ENCODE measurements at regions not wholly inside any gene's neighbourhood (a gene's known extent, or its start where the extent isn't known, plus 50 kb on each side); places are given as distances from the start of the nearest gene placed in this dataset.

DNA sequence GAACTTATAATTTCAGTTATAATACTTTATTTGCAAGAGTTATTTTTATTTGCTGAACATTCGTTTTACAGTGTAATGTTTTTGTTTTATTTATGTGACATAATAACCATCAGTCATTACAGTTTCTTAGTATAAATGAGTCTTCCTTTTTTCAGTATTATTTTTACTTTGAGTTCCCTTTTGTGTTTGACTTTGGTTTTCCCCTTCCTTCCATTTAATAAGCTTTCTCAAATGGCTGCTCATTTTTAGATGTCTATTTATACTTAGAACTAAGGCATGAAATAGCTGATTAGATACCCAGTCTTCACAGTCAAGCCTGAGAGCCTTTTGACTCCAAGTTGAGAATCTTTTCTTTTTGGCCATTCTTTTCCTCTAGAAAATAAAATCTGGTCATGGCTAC, 404.5 kb downstream of the LRFN5 start:
- CTCF ChIA-PET: no interaction called here
- DNase-seq (ENCODE audit: low read depth in 1 of 2, low spot score in 1 of 2): no peak
- no peak for TF ChIP-seq RCOR1 (IDR thresholded peaks at IDR 0.05; ENCODE audit: low read depth, low read length)
- TF ChIP-seq EHF (CRISPR knock-in tag; IDR thresholded peaks at IDR 0.05): no peak
- no peak for TF ChIP-seq NPAS2 (CRISPR knock-in tag; IDR thresholded peaks at IDR 0.05; ENCODE audit: borderline replicate concordance)
- no peak for TF ChIP-seq HOXB13 (CRISPR knock-in tag; IDR thresholded peaks at IDR 0.05; ENCODE audit: low read depth)
- TF ChIP-seq CHD2 (IDR thresholded peaks at IDR 0.05; ENCODE audit: low read length, partially characterized antibody): no peak
- no peak for TF ChIP-seq HDAC2 (IDR thresholded peaks at IDR 0.05)
- TF ChIP-seq TP53 (CRISPR knock-in tag; IDR thresholded peaks at IDR 0.05): no peak
- TF ChIP-seq CBX8 (IDR thresholded peaks at IDR 0.05): no peak
- no peak for TF ChIP-seq ELK1 (IDR thresholded peaks at IDR 0.05; ENCODE audit: low read depth, low read length)
- no peak for TF ChIP-seq KDM1A (IDR thresholded peaks at IDR 0.05; ENCODE audit: low read depth)
- TF ChIP-seq HOXA7 (CRISPR knock-in tag; IDR thresholded peaks at IDR 0.05): no peak
- TF ChIP-seq EP300 (IDR thresholded peaks at IDR 0.05): no peak
- no peak for TF ChIP-seq RAD21 (conservative IDR thresholded peaks at IDR 0.05 in 1 of 2, IDR thresholded peaks at IDR 0.05 in 1 of 2)
- no peak for TF ChIP-seq TFCP2L1 (CRISPR knock-in tag; IDR thresholded peaks at IDR 0.05)
- no peak for TF ChIP-seq GATA3 (IDR thresholded peaks at IDR 0.05; ENCODE audit: borderline replicate concordance)
- TF ChIP-seq JUN (IDR thresholded peaks at IDR 0.05): no peak
- no peak for TF ChIP-seq FOSL2 (IDR thresholded peaks at IDR 0.05)
- no peak for TF ChIP-seq FOSL2 (CRISPR knock-in tag; IDR thresholded peaks at IDR 0.05)
- no peak for TF ChIP-seq ATOH8 (CRISPR knock-in tag; IDR thresholded peaks at IDR 0.05; ENCODE audit: low read depth)
- no peak for TF ChIP-seq ZC3H11A (IDR thresholded peaks at IDR 0.05)
- ATAC-seq: no peak
- POLR2A ChIA-PET: no interaction called here
- Histone ChIP-seq H3K4me2 (no peak overlapping the region), H3K9me3 (no peaks in the 10 kb centered on the region), H3K27ac (no peak overlapping the region), H3K4me1 (no peaks in the 10 kb centered on the region), H3K4me3 (no peak overlapping the region)
- FAIRE-seq: no peak
- WGBS (ENCODE audit: missing lambda C conversion rate): 10% methylated on average over 1 of the region's 1 CpG

DNA sequence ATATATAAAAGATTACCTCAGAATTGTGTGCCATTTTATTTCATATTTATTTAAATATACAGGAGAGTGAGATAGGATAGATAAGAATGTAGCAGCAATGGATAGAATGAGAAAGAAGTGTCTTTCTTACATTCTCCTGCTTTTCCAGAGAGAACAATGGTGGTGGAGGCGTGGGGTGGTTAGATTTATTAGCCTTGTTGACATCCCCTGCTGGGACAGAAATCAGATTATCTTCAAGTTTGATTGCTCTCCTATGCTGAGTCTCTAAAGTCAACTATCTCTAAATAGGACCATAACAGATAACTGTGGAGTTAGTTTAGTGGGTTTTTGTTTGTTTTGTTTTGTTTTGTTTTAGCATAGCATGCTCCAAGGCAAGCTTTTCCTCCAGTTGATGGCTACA, 397.6 kb downstream of the LRFN5 start:
- Histone ChIP-seq H3K4me3 (no peak overlapping the region), H3K4me2 (no peak overlapping the region), H3K9me3 (no peaks in the 10 kb centered on the region), H3K27ac (no peak overlapping the region), H3K4me1 (peaks cover 6% of the 10 kb centered on the region; the same call in 2 of the 3 replicates)
- ChIA-PET POLR2A (no interaction called here), CTCF (no interaction called here)
- WGBS (ENCODE audit: missing lambda C conversion rate): 22% methylated on average over 1 of the region's 1 CpG
- DNase-seq (ENCODE audit: low read depth in 1 of 2, low spot score in 1 of 2): no peak
- FAIRE-seq: no peak
- TF ChIP-seq ZSCAN20 (CRISPR knock-in tag; IDR thresholded peaks at IDR 0.05): no peak
- no peak for TF ChIP-seq MAZ (IDR thresholded peaks at IDR 0.05; ENCODE audit: borderline replicate concordance, low read depth, low read length)
- no peak for ATAC-seq

- H3K4me2 ChIP-seq: no peak overlapping the region; the same call in 2 of the 3 replicates
- 34% methylated on average over 2 of the region's 2 CpGs for WGBS (ENCODE audit: missing lambda C conversion rate)
- no peak overlapping the region for H3K27ac ChIP-seq
- H3K9me3 ChIP-seq: no peaks in the 10 kb centered on the region
- no peak overlapping the region for H3K4me3 ChIP-seq
- ChIA-PET POLR2A (no interaction called here), CTCF (no interaction called here)
- FAIRE-seq (no peak), ATAC-seq (no peak), DNase-seq (ENCODE audit: low read depth in 1 of 2, low spot score in 1 of 2) (no peak)
- H3K4me1 ChIP-seq: peaks cover 6% of the 10 kb centered on the region; the same call in 2 of the 3 replicates
- no peak for TF ChIP-seq ZSCAN20 (CRISPR knock-in tag; IDR thresholded peaks at IDR 0.05)
- no peak for TF ChIP-seq FOXS1 (CRISPR knock-in tag; IDR thresholded peaks at IDR 0.05)
- TF ChIP-seq RAD21 (conservative IDR thresholded peaks at IDR 0.05 in 1 of 2, IDR thresholded peaks at IDR 0.05 in 1 of 2): no peak
- no peak for TF ChIP-seq BHLHE40 (IDR thresholded peaks at IDR 0.05; ENCODE audit: low read depth, low read length)
- no peak for TF ChIP-seq NFE2L2 (conservative IDR thresholded peaks at IDR 0.05; ENCODE audit: low read length)
- TF ChIP-seq ELK1 (IDR thresholded peaks at IDR 0.05; ENCODE audit: low read depth, low read length): no peak
- no peak for TF ChIP-seq CBX2 (IDR thresholded peaks at IDR 0.05; ENCODE audit: borderline replicate concordance, low read depth)
- no peak for TF ChIP-seq NPAS2 (CRISPR knock-in tag; IDR thresholded peaks at IDR 0.05; ENCODE audit: borderline replicate concordance)
- TF ChIP-seq HOXA7 (CRISPR knock-in tag; IDR thresholded peaks at IDR 0.05): no peak
- TF ChIP-seq EHMT2 (IDR thresholded peaks at IDR 0.05; ENCODE audit: low read depth): no peak
- no peak for TF ChIP-seq SMC3 (IDR thresholded peaks at IDR 0.05)
- TF ChIP-seq MAZ (IDR thresholded peaks at IDR 0.05; ENCODE audit: borderline replicate concordance, low read depth, low read length): no peak
- TF ChIP-seq, protein P1, sequence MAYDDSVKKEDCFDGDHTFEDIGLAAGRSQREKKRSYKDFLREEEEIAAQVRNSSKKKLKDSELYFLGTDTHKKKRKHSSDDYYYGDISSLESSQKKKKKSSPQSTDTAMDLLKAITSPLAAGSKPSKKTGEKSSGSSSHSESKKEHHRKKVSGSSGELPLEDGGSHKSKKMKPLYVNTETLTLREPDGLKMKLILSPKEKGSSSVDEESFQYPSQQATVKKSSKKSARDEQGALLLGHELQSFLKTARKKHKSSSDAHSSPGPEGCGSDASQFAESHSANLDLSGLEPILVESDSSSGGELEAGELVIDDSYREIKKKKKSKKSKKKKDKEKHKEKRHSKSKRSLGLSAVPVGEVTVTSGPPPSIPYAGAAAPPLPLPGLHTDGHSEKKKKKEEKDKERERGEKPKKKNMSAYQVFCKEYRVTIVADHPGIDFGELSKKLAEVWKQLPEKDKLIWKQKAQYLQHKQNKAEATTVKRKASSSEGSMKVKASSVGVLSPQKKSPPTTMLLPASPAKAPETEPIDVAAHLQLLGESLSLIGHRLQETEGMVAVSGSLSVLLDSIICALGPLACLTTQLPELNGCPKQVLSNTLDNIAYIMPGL (CRISPR knock-in tag; IDR thresholded peaks at IDR 0.05; ENCODE audit: borderline replicate concordance): no peak
- TF ChIP-seq MAFK (IDR thresholded peaks at IDR 0.05; ENCODE audit: partially characterized antibody): no peak
- TF ChIP-seq RFX5 (IDR thresholded peaks at IDR 0.05): no peak
- no peak for TF ChIP-seq EP300 (IDR thresholded peaks at IDR 0.05)
Observed at GRCh38 chr14:42002141-42002540, 395.5 kb downstream of the LRFN5 start.
